ENCODE measurements at regions not wholly inside any gene's neighbourhood (a gene's known extent, or its start where the extent isn't known, plus 50 kb on each side); places are given as distances from the start of the nearest gene placed in this dataset.

DNA sequence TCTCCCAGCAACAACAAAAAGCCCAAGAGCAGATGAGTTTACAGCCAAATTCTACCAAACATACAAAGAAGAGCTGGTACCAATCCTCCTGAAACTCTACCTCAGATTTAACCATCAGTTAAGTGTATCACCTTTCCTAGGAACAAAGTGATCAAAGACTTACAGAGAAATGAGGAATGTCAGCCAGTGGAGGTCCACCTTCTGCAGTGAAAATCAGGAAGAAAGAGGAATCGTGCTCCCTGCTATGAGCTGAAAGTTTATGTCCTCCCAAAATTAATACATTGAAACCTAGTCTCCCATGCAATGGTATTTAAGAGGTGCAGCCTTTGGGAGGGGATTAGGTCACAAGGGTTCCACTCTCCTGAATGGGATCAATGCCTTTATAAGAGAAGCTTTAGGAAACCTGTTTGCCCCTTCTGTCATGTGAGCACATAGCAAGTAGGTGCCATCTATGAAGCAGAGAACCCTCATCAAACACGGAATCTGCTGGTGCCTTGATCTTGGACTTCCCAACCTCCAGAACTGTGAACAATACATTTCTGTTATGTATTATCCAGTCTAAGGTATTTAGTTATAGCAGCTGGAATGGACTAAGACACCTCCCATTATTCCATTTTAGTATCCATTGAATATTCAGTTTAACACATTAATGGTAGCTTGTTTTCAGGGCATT is 139.0 kb upstream of the FZD8 start:
- TF ChIP-seq, protein P1, sequence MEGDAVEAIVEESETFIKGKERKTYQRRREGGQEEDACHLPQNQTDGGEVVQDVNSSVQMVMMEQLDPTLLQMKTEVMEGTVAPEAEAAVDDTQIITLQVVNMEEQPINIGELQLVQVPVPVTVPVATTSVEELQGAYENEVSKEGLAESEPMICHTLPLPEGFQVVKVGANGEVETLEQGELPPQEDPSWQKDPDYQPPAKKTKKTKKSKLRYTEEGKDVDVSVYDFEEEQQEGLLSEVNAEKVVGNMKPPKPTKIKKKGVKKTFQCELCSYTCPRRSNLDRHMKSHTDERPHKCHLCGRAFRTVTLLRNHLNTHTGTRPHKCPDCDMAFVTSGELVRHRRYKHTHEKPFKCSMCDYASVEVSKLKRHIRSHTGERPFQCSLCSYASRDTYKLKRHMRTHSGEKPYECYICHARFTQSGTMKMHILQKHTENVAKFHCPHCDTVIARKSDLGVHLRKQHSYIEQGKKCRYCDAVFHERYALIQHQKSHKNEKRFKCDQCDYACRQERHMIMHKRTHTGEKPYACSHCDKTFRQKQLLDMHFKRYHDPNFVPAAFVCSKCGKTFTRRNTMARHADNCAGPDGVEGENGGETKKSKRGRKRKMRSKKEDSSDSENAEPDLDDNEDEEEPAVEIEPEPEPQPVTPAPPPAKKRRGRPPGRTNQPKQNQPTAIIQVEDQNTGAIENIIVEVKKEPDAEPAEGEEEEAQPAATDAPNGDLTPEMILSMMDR (IDR thresholded peaks at IDR 0.05), result no peak
- no peak for TF ChIP-seq POLR2A (IDR thresholded peaks at IDR 0.05)

Measured in lower leg skin (tissue), 3 donors.